K562 (cell line): ENCODE measurements at regions not wholly inside any gene's neighbourhood (a gene's known extent, or its start where the extent isn't known, plus 50 kb on each side); places are given as distances from the start of the nearest gene placed in this dataset.

Experiments used
- ATAC-seq: fragments of 200-7000 bp; cut with Tn5 transposase; 3 replicates; pipeline ENCODE4 v1.9.1; 2020; ENCODE audit warnings: moderate library complexity
- BruUV-seq: library from RNA; stranded (reverse); fragments of 400-500 nt; replicated peaks from 2 replicates; lab custom pipeline; 2021; lab: Mats Ljungman, UMichigan
- CTCF ChIA-PET: fragments of 300-600 bp; formaldehyde crosslinking; extraction: SDS; loops from one replicate; lab custom pipeline; 2021; ENCODE audit warnings: low intra/inter-chr PET ratio; lab: Yijun Ruan, JAX
- POLR2A ChIA-PET: fragments of 300-600, 350-650 bp; sonication (Branson Sonifier 250); formaldehyde crosslinking; extraction: SDS; loops from one replicate; lab custom pipeline; 2021; ENCODE audit warnings: antibody characterized with exemption, inconsistent platforms; lab: Yijun Ruan, JAX
- DNase-seq, 4 experiments: peaks; one replicate each; pipeline versions ENCODE4 v3.0.0 to v3.0.0-alpha.2; 2011 to 2018; ENCODE audit warnings: low spot score in 3 of 4, mixed read lengths in 3 of 4; ENCODE audit errors: extremely low read depth in 1 of 4
- FAIRE-seq: peaks from 2 replicates; lab custom pipeline; 2011; peaks lifted over from hg19 to GRCh38; lab: Jason Lieb, UNC
- H2AFZ ChIP-seq: 2 replicates; pipeline ENCODE4 v1.6.0; 2011; ENCODE audit warnings: low read depth, low read length, control low read depth, inconsistent platforms
- H3K27ac ChIP-seq: fragments of 200-600 bp; 3 replicates; pipeline ENCODE4 v1.8.0; 2011; ENCODE audit warnings: low read depth, mild to moderate bottlenecking, control low read depth, inconsistent platforms, low read length, moderate library complexity, mixed read lengths; ENCODE audit errors: extremely low read depth
- H3K27me3 ChIP-seq, 2 experiments: fragments of 300-600 bp in 1 of 2; 2 replicates in 1 of 2; 3 replicates in 1 of 2; pipeline versions ENCODE4 v1.6.0 to v1.8.0; 2011; ENCODE audit warnings: inconsistent platforms in 2 of 2, low read length in 2 of 2, mild to moderate bottlenecking in 1 of 2, mixed read lengths in 1 of 2, moderate library complexity in 1 of 2; ENCODE audit not compliant: control insufficient read depth in 2 of 2, insufficient read depth in 2 of 2
- H3K36me3 ChIP-seq: fragments of 300-600 bp; 3 replicates; pipeline ENCODE4 v1.8.0; 2011; ENCODE audit warnings: mild to moderate bottlenecking, low read length, inconsistent platforms; ENCODE audit not compliant: control insufficient read depth, insufficient read depth
- H3K4me1 ChIP-seq, 2 experiments: fragments of 200-600 bp in 1 of 2; replicated peaks in 1 of 2; 2 replicates in 1 of 2; 3 replicates in 1 of 2; pipeline versions ENCODE4 v1.5.1 to v1.8.0; 2011; ENCODE audit warnings: inconsistent platforms in 2 of 2, low read length in 2 of 2, mild to moderate bottlenecking in 1 of 2, mixed read lengths in 1 of 2, moderate library complexity in 1 of 2; ENCODE audit not compliant: control insufficient read depth in 2 of 2, insufficient read depth in 2 of 2
- H3K4me2 ChIP-seq: 2 replicates; pipeline ENCODE4 v1.6.1; 2011; ENCODE audit warnings: low read length, control low read depth, inconsistent platforms, mixed read lengths; ENCODE audit not compliant: insufficient read depth
- H3K4me3 ChIP-seq: fragments of 200-600 bp; sonication (generic), shearing (Covaris generic); 2 replicates; pipeline ENCODE4 v1.5.1; 2016; ENCODE audit warnings: control low read depth, inconsistent platforms
- H3K79me2 ChIP-seq: fragments of 200-600 bp; 3 replicates; pipeline ENCODE4 v1.8.0; 2011; ENCODE audit warnings: low read length, inconsistent platforms; ENCODE audit not compliant: control insufficient read depth, insufficient read depth
- H3K9ac ChIP-seq, 2 experiments: 2 replicates each; pipeline versions ENCODE4 v1.6.0 to v1.6.1; 2011; ENCODE audit warnings: low read depth in 2 of 2, low read length in 2 of 2, control low read depth in 1 of 2, inconsistent platforms in 1 of 2, mild to moderate bottlenecking in 1 of 2, mixed read lengths in 1 of 2; ENCODE audit not compliant: insufficient read depth in 1 of 2
- H3K9me1 ChIP-seq: one replicate; pipeline ENCODE4 v1.6.0; 2011; ENCODE audit warnings: inconsistent platforms, mild to moderate bottlenecking, low read length, moderate library complexity; ENCODE audit not compliant: control insufficient read depth, insufficient read depth
- H3K9me3 ChIP-seq: replicated peaks from 2 replicates; pipeline ENCODE4 v1.5.1; 2011; ENCODE audit warnings: low read depth, low read length, inconsistent platforms; ENCODE audit not compliant: control insufficient read depth, insufficient read depth
- H4K20me1 ChIP-seq: replicated peaks from 2 replicates; pipeline ENCODE4 v1.6.1; 2011; ENCODE audit warnings: low read length, inconsistent platforms, mixed read lengths; ENCODE audit not compliant: control insufficient read depth, insufficient read depth
- CHD4 ChIP-seq: fragments of 200-600 bp; sonication (generic); IDR thresholded peaks from 3 replicates; pipeline ENCODE4 v1.6.1; 2012; ENCODE audit warnings: low read depth, mild to moderate bottlenecking, mixed read lengths, low read length, inconsistent platforms; ENCODE audit not compliant: insufficient read depth, insufficient replicate concordance, poor library complexity, severe bottlenecking
- FOXM1 ChIP-seq, 2 experiments: fragments of 450-650 bp in 1 of 2; sonication (generic) in 1 of 2; formaldehyde crosslinking in 1 of 2; IDR thresholded peaks; 2 replicates each; pipeline versions ENCODE4 v1.6.1 to v1.9.0; 2017 to 2022; ENCODE audit warnings: low read depth in 2 of 2, mild to moderate bottlenecking in 2 of 2, missing genetic modification reagents in 1 of 2, moderate library complexity in 1 of 2
- HOXB6 ChIP-seq: fragments of 250-450 bp; sonication (Bioruptor Pico); IDR thresholded peaks from 2 replicates; pipeline ENCODE4 v1.5.1; 2022; ENCODE audit warnings: mild to moderate bottlenecking, borderline replicate concordance
- NFRKB ChIP-seq: fragments of 450-650 bp; IDR thresholded peaks from 2 replicates; pipeline ENCODE4 v1.6.1; 2016; ENCODE audit warnings: low read depth
- ZBTB7A ChIP-seq: IDR thresholded peaks from 2 replicates; pipeline ENCODE4 v1.6.1; 2011; ENCODE audit warnings: low read depth, mild to moderate bottlenecking, low read length, moderate library complexity, borderline replicate concordance; ENCODE audit not compliant: control insufficient read depth
- ZNF445 ChIP-seq: fragments of 250-450 bp; sonication (Bioruptor Pico); IDR thresholded peaks from 2 replicates; pipeline ENCODE4 v1.4.0; 2020; ENCODE audit warnings: low read depth, mild to moderate bottlenecking, moderate library complexity
- ZNF764 ChIP-seq: fragments of 250-450 bp; sonication (Bioruptor Pico); IDR thresholded peaks from 2 replicates; pipeline ENCODE4 v1.4.0; 2020; ENCODE audit warnings: low read depth, mild to moderate bottlenecking, moderate library complexity
- WGBS: fragments of 100-300 bp; shearing (Covaris generic); methylation state at CpG from one replicate; pipeline ENCODE4 v1.1.6; 2016; ENCODE audit warnings: low coverage, mixed read lengths; ENCODE audit not compliant: insufficient coverage; ENCODE audit errors: missing lambda C conversion rate; 5-methylcytosine and 5-hydroxymethylcytosine counted together
- in situ Hi-C: fragments of 300-500 bp; cut with MboI; formaldehyde crosslinking; loops from 4 replicates; pipeline ENCODE4 v1.15.0; 2018; ENCODE audit warnings: inconsistent platforms, mixed read lengths
- intact Hi-C: fragments of 100-400 bp; cut with micrococcal nuclease; formaldehyde crosslinking; loops from 2 replicates; pipeline ENCODE4 v1.14.2; 2022
- TF ChIP-seq, protein P1 (sequence below): fragments of 150-350 bp; IDR thresholded peaks from 2 replicates; pipeline ENCODE4 v1.6.1; 2014; ENCODE audit warnings: low read depth, mild to moderate bottlenecking, low read length, borderline replicate concordance
- TF ChIP-seq, protein P2 (sequence below), 2 experiments: fragments of 450-650 bp in 1 of 2; IDR thresholded peaks; 2 replicates each; pipeline ENCODE4 v1.6.1; 2011 to 2017; ENCODE audit warnings: low read depth in 2 of 2, antibody characterized with exemption in 1 of 2, borderline replicate concordance in 1 of 2, low read length in 1 of 2, mild to moderate bottlenecking in 1 of 2, mixed read lengths in 1 of 2; ENCODE audit not compliant: control insufficient read depth in 1 of 2

DNA sequence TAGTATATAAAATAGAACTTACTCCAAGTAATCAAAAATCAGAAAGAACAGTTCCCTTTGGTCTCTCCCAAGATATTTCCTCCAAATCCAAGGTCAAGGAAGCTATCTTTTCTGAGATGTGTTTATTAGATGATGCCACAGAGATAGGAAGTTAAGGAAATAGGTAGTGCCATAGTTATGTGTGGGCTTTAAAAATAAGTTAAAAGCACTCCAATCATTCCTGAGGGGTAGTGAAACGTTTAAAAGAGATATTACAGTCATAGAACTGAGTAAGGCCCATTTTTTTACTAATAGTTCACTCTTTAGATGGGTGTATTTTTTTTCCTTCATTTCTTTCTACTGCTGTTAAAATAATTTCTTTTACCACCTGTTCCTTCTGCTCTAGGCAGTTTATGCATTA lies 1630.9 kb upstream of the SEL1L start:
- no peak for DNase-seq
- no peak overlapping the region for H3K9ac ChIP-seq
- CTCF ChIA-PET, result no interaction called here
- no TSS peak for BruUV-seq
- no peaks in the 10 kb centered on the region for H4K20me1 ChIP-seq
- H3K27me3 ChIP-seq, result no peaks in the 10 kb centered on the region
- H3K9me1 ChIP-seq, result no peaks in the 10 kb centered on the region
- H3K36me3 ChIP-seq, result no peaks in the 10 kb centered on the region
- TF ChIP-seq HOXB6 (CRISPR knock-in tag), result no peak
- TF ChIP-seq CHD4, result no peak
- TF ChIP-seq, protein P1, sequence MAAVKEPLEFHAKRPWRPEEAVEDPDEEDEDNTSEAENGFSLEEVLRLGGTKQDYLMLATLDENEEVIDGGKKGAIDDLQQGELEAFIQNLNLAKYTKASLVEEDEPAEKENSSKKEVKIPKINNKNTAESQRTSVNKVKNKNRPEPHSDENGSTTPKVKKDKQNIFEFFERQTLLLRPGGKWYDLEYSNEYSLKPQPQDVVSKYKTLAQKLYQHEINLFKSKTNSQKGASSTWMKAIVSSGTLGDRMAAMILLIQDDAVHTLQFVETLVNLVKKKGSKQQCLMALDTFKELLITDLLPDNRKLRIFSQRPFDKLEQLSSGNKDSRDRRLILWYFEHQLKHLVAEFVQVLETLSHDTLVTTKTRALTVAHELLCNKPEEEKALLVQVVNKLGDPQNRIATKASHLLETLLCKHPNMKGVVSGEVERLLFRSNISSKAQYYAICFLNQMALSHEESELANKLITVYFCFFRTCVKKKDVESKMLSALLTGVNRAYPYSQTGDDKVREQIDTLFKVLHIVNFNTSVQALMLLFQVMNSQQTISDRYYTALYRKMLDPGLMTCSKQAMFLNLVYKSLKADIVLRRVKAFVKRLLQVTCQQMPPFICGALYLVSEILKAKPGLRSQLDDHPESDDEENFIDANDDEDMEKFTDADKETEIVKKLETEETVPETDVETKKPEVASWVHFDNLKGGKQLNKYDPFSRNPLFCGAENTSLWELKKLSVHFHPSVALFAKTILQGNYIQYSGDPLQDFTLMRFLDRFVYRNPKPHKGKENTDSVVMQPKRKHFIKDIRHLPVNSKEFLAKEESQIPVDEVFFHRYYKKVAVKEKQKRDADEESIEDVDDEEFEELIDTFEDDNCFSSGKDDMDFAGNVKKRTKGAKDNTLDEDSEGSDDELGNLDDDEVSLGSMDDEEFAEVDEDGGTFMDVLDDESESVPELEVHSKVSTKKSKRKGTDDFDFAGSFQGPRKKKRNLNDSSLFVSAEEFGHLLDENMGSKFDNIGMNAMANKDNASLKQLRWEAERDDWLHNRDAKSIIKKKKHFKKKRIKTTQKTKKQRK, result no peak
- no peak for TF ChIP-seq ZBTB7A
- TF ChIP-seq ZNF764, result no peak
- no peak for TF ChIP-seq FOXM1 (IDR thresholded peaks at IDR 0.05; ENCODE audit: low read depth)
- no peak for TF ChIP-seq FOXM1 (CRISPR knock-in tag; IDR thresholded peaks at IDR 0.05; ENCODE audit: low read depth)
- TF ChIP-seq, protein P2, sequence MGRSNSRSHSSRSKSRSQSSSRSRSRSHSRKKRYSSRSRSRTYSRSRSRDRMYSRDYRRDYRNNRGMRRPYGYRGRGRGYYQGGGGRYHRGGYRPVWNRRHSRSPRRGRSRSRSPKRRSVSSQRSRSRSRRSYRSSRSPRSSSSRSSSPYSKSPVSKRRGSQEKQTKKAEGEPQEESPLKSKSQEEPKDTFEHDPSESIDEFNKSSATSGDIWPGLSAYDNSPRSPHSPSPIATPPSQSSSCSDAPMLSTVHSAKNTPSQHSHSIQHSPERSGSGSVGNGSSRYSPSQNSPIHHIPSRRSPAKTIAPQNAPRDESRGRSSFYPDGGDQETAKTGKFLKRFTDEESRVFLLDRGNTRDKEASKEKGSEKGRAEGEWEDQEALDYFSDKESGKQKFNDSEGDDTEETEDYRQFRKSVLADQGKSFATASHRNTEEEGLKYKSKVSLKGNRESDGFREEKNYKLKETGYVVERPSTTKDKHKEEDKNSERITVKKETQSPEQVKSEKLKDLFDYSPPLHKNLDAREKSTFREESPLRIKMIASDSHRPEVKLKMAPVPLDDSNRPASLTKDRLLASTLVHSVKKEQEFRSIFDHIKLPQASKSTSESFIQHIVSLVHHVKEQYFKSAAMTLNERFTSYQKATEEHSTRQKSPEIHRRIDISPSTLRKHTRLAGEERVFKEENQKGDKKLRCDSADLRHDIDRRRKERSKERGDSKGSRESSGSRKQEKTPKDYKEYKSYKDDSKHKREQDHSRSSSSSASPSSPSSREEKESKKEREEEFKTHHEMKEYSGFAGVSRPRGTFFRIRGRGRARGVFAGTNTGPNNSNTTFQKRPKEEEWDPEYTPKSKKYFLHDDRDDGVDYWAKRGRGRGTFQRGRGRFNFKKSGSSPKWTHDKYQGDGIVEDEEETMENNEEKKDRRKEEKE (IDR thresholded peaks at IDR 0.05; ENCODE audit: borderline replicate concordance in 1 of 2, control insufficient read depth in 1 of 2, low read depth in 2 of 2, low read length in 1 of 2), result no peak
- TF ChIP-seq ZNF445, result no peak
- TF ChIP-seq NFRKB, result no peak
- no peak overlapping the region for H3K4me2 ChIP-seq
- intact Hi-C loops, result no loop called here
- H3K4me1 ChIP-seq, result no peaks in the 10 kb centered on the region
- no peak for FAIRE-seq
- in situ Hi-C loops, result no loop called here
- no peaks in the 10 kb centered on the region for H3K9me3 ChIP-seq
- WGBS, result 0% methylated on average over 1 of the region's 1 CpG
- H3K27ac ChIP-seq, result no peak overlapping the region
- POLR2A ChIA-PET, result no interaction called here
- ATAC-seq, result no peak
- H3K79me2 ChIP-seq, result no peaks in the 10 kb centered on the region
- no peak overlapping the region for H2AFZ ChIP-seq
- no peak overlapping the region for H3K4me3 ChIP-seq
